ENCODE measurements at regions not wholly inside any gene's neighbourhood (a gene's known extent, or its start where the extent isn't known, plus 50 kb on each side); places are given as distances from the start of the nearest gene placed in this dataset.
"Not testable (repeated sequence)": the region's sequence is repeated elsewhere in the genome, so short reads cannot be mapped to it uniquely, and the experiment has no call there.

GRCh38 chr17:74108126-74108705, 95.3 kb upstream of the RPL38 start:
- no peak for DNase-seq (ENCODE audit: low read depth in 1 of 2, low spot score in 1 of 2)

GRCh38 chr17:74110467-74110866, 93.0 kb upstream of the RPL38 start:
- no peak for DNase-seq (ENCODE audit: low read depth in 1 of 2, low spot score in 1 of 2)

GRCh38 chr17:74113326-74113725, 90.2 kb upstream of the RPL38 start:
- no peak for DNase-seq (ENCODE audit: low read depth in 1 of 2, low spot score in 1 of 2)

- no peak for DNase-seq (ENCODE audit: low read depth in 1 of 2, low spot score in 1 of 2)
These were observed 89.5 kb upstream of the RPL38 start for GRCh38 chr17:74113952-74114351.

GRCh38 chr17:74114881-74115470, 88.5 kb upstream of the RPL38 start:
- DNase-seq (ENCODE audit: low read depth in 1 of 2, low spot score in 1 of 2): no peak

GRCh38 chr17:74115586-74115985, 87.9 kb upstream of the RPL38 start:
- no peak for DNase-seq (ENCODE audit: low read depth in 1 of 2, low spot score in 1 of 2)

- DNase-seq (ENCODE audit: low read depth in 1 of 2, low spot score in 1 of 2): no peak
These were observed 87.3 kb upstream of the RPL38 start for GRCh38 chr17:74116087-74116717.

GRCh38 chr17:74117087-74117698, 86.3 kb upstream of the RPL38 start:
- DNase-seq (ENCODE audit: low read depth in 1 of 2, low spot score in 1 of 2): no peak

- DNase-seq (ENCODE audit: low read depth in 1 of 2, low spot score in 1 of 2): no peak
These were observed 85.5 kb upstream of the RPL38 start for GRCh38 chr17:74117999-74118421.

GRCh38 chr17:74118504-74118903, 85.0 kb upstream of the RPL38 start:
- DNase-seq (ENCODE audit: low read depth in 1 of 2, low spot score in 1 of 2): no peak

GRCh38 chr17:74119049-74119580, 84.4 kb upstream of the RPL38 start:
- DNase-seq (ENCODE audit: low read depth in 1 of 2, low spot score in 1 of 2): no peak

GRCh38 chr17:74119965-74120364, 83.5 kb upstream of the RPL38 start:
- DNase-seq (ENCODE audit: low read depth in 1 of 2, low spot score in 1 of 2): no peak

GRCh38 chr17:74123350-74123749, 80.1 kb upstream of the RPL38 start:
- no peak for DNase-seq (ENCODE audit: low read depth in 1 of 2, low spot score in 1 of 2)

GRCh38 chr17:74123866-74124444, 79.5 kb upstream of the RPL38 start:
- no peak for DNase-seq (ENCODE audit: low read depth in 1 of 2, low spot score in 1 of 2)

GRCh38 chr17:74125156-74125555, 78.3 kb upstream of the RPL38 start:
- DNase-seq (ENCODE audit: low read depth in 1 of 2, low spot score in 1 of 2): no peak

- no peak for DNase-seq (ENCODE audit: low read depth in 1 of 2, low spot score in 1 of 2)
These were observed 77.1 kb upstream of the RPL38 start for GRCh38 chr17:74126179-74126900.

- DNase-seq (ENCODE audit: low read depth in 1 of 2, low spot score in 1 of 2): no peak
These were observed 76.5 kb upstream of the RPL38 start for GRCh38 chr17:74126959-74127358.

- no peak for DNase-seq (ENCODE audit: low read depth in 1 of 2, low spot score in 1 of 2)
These were observed 74.8 kb upstream of the RPL38 start for GRCh38 chr17:74128456-74129211.

GRCh38 chr17:74129800-74130199, 73.7 kb upstream of the RPL38 start:
- not testable (repeated sequence) for DNase-seq (ENCODE audit: low read depth in 1 of 2, low spot score in 1 of 2)

- DNase-seq (ENCODE audit: low read depth in 1 of 2, low spot score in 1 of 2): no peak
These were observed 73.2 kb upstream of the RPL38 start for GRCh38 chr17:74130276-74130675.
